GM21619 (cell line): ENCODE measurements at regions not wholly inside any gene's neighbourhood (a gene's known extent, or its start where the extent isn't known, plus 50 kb on each side); places are given as distances from the start of the nearest gene placed in this dataset.

ENCODE experiments used
- ATAC-seq: cut with Tn5 transposase; IDR thresholded peaks from one replicate; pipeline ENCODE4 v1.9.1; 2021; ENCODE audit not compliant: unreplicated experiment

GRCh38 chr3:42013691-42014457 is 52.0 kb upstream of the ULK4 start:
- ATAC-seq, result peak; percentile 6

DNA sequence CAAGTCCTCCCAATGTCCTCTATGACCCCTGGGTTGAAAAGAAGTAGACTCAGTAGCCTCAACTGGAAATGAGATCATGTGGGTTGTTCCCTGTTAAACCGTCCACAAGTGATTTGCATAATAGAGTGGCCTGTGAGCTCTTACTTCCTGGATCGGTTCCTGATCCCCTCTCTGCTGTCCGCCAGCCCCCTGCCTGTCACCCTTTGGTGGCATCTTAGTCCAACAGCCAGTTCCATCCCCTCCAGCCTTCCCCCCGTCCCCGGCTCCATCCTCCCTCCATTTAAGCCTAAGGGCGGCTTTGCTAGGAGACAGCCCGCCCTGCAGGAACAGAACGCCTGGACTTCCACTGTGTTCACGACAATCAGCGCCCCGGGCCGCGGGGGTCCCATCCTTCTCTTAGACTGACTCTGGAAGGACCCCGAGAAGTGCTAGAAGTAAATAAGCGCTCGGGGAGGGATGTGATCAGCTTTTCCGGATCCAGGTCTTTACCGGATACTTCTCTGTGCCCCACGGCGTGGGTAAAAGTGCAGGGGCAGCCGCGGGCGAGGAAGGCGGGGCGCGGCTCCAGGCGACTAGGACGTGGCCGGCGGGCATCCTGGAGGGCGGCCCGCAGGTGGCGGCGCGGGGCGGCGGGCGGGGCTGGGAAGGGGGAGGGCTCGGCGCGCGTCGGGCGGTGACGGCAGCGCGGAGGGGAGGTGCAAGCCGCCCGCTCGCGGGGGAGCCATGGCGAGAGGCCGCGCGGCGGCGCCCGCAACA is 51.2 kb upstream of the ULK4 start:
- ATAC-seq, result peak; percentile 78

DNA sequence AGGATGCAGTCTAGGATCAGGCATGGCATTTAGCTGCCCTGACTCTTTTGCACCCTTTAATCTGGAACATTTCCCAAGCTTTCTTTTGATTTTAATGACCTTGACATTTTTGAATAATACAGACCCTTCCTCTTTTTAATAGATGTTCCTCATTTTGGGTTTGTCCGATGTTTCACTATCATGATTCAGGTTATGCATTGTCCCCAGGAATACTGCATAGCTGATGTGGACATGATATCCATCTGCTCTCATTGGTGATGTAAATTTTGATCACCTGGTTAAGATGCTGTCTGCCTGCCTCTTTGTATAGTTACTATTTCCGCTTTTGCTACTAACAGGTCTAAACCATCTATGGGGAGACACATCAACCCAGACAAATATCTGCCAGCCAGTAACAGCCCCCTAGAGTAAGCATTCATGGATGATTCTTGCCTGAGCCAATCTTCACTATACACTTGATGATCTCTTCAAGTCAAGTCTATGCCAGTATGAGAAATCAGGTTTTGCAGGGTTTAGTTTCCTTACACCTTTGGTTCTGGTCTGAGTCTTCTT is 50.6 kb upstream of the ULK4 start:
- peak; percentile 32 for ATAC-seq
